ENCODE measurements at regions not wholly inside any gene's neighbourhood (a gene's known extent, or its start where the extent isn't known, plus 50 kb on each side); places are given as distances from the start of the nearest gene placed in this dataset.
A peak's percentile ranks its signal among the peaks of the same experiment; 100 is the strongest.

DNA sequence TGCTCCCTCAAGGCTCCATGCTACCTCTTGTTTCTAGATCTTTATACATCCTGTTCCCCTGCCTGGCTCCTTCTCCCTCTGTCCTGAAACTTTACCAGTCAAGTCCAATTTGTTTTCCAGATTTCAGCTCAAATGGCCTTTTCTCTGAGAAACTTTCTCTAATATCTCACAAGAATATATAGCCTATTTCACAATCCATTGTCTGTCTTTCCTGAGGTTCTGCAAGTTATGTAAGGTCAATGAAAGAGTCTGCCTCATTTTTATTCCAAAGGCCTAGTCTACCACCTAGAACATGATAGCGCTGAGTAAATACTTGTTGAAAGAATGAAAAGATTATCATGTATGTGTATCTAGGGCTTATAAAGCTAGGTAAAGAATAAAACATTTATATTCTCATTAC, 348.8 kb downstream of the SPRY2 start (continued):
- TF ChIP-seq, protein P1, sequence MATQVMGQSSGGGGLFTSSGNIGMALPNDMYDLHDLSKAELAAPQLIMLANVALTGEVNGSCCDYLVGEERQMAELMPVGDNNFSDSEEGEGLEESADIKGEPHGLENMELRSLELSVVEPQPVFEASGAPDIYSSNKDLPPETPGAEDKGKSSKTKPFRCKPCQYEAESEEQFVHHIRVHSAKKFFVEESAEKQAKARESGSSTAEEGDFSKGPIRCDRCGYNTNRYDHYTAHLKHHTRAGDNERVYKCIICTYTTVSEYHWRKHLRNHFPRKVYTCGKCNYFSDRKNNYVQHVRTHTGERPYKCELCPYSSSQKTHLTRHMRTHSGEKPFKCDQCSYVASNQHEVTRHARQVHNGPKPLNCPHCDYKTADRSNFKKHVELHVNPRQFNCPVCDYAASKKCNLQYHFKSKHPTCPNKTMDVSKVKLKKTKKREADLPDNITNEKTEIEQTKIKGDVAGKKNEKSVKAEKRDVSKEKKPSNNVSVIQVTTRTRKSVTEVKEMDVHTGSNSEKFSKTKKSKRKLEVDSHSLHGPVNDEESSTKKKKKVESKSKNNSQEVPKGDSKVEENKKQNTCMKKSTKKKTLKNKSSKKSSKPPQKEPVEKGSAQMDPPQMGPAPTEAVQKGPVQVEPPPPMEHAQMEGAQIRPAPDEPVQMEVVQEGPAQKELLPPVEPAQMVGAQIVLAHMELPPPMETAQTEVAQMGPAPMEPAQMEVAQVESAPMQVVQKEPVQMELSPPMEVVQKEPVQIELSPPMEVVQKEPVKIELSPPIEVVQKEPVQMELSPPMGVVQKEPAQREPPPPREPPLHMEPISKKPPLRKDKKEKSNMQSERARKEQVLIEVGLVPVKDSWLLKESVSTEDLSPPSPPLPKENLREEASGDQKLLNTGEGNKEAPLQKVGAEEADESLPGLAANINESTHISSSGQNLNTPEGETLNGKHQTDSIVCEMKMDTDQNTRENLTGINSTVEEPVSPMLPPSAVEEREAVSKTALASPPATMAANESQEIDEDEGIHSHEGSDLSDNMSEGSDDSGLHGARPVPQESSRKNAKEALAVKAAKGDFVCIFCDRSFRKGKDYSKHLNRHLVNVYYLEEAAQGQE (IDR thresholded peaks at IDR 0.05; ENCODE audit: unreplicated experiment): no peak
- TF ChIP-seq ZNF331 (CRISPR knock-in tag; IDR thresholded peaks at IDR 0.05; ENCODE audit: low read depth): no peak

GRCh38 chr13:79990048-79990447, 350.9 kb downstream of the SPRY2 start:
- Histone ChIP-seq H3K4me1 (ENCODE audit: insufficient read depth) (no peaks in the 10 kb centered on the region), H2AFZ (peak overlapping the region; percentile 66; the same call in 1 of the 2 replicates), H3F3A (replicated peaks; ENCODE audit: low read depth) (no peaks in the 10 kb centered on the region), H3K79me2 (replicated peaks; ENCODE audit: insufficient read depth) (no peaks in the 10 kb centered on the region), H3K4me3 (no peak overlapping the region), H4K20me1 (replicated peaks; ENCODE audit: insufficient read depth) (no peaks in the 10 kb centered on the region), H3K27ac (ENCODE audit: low read depth) (no peak overlapping the region), H3K36me3 (ENCODE audit: insufficient read depth) (no peaks in the 10 kb centered on the region), H3K27me3 (ENCODE audit: insufficient read depth) (no peaks in the 10 kb centered on the region), H3K4me2 (no peak overlapping the region), H3K9me2 (ENCODE audit: insufficient read depth) (peaks cover 4% of the 10 kb centered on the region)
- DNase-seq (ENCODE audit: low spot score): no peak
- Mint-ChIP-seq H3K4me3 (no peak overlapping the region), H3K27me3 (ENCODE audit: insufficient read depth, low read depth, poor library complexity) (no peaks in the 10 kb centered on the region), H3K4me1 (peaks cover 10% of the 10 kb centered on the region; the same call in 2 of the 3 replicates), H3K9me3 (peaks cover 3% of the 10 kb centered on the region; the same call in 1 of the 3 replicates), H3K27ac (no peak overlapping the region), H3K36me3 (ENCODE audit: low read depth) (peaks cover 3% of the 10 kb centered on the region; the same call in 2 of the 3 replicates)
- no peak for ATAC-seq
- TF ChIP-seq EZH2 (IDR thresholded peaks at IDR 0.05; ENCODE audit: low read depth, unreplicated experiment) (no peak), ZNF114 (CRISPR knock-in tag; IDR thresholded peaks at IDR 0.05) (no peak), POLR2AphosphoS5 (IDR thresholded peaks at IDR 0.05; ENCODE audit: low read depth) (no peak), ETS1 (IDR thresholded peaks at IDR 0.05) (no peak), EZH2phosphoT487 (IDR thresholded peaks at IDR 0.05; ENCODE audit: unreplicated experiment) (no peak), STAT1 (IDR thresholded peaks at IDR 0.05; ENCODE audit: unreplicated experiment) (no peak), CREB1 (CRISPR knock-in tag; IDR thresholded peaks at IDR 0.05; ENCODE audit: low read depth) (no peak), ZNF462 (CRISPR knock-in tag; IDR thresholded peaks at IDR 0.05) (no peak), NANOG (IDR thresholded peaks at IDR 0.05; ENCODE audit: borderline replicate concordance) (no peak)
- TF ChIP-seq, protein P1 (IDR thresholded peaks at IDR 0.05; ENCODE audit: unreplicated experiment): no peak

Measured in GM23338 (cell line).